ENCODE measurements at regions not wholly inside any gene's neighbourhood (a gene's known extent, or its start where the extent isn't known, plus 50 kb on each side); places are given as distances from the start of the nearest gene placed in this dataset.

DNA sequence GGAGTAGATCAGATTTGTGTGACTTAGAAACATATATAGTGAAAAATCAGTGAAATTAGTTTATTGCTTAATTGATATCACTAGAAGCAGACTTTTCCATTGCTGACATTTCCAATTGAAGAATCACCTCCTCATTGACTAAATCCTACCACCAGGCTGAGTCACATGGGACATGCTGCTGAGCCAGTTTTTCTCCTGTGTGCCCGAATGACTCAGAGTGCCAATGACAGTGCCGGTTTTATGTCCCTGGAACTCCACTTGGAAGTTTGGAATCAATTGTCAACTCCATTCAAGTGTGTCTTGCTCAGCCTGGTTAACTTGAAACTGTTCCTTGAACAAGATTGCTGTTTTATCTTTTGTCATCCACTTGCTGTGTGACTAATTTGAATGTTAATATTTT, 316.1 kb upstream of the PRDM1 start:
- no peak for TF ChIP-seq POLR2A (IDR thresholded peaks at IDR 0.05)
- H3K27ac ChIP-seq = no peak overlapping the region
- H3K4me3 ChIP-seq = no peak overlapping the region
- H3K9me3 ChIP-seq = no peaks in the 10 kb centered on the region
- H3K4me1 ChIP-seq = no peaks in the 10 kb centered on the region
- no peak for DNase-seq
- intact Hi-C loops (cut with DNase I; ENCODE audit: low total_unique reads) = no loop called here
- no peaks in the 10 kb centered on the region for H3K36me3 ChIP-seq
- no peaks in the 10 kb centered on the region for H3K27me3 ChIP-seq

GRCh38 chr6:105769197-105769596, 316.9 kb upstream of the PRDM1 start:
- H3K4me1 ChIP-seq = no peaks in the 10 kb centered on the region
- H3K4me3 ChIP-seq = no peak overlapping the region
- no peaks in the 10 kb centered on the region for H3K27me3 ChIP-seq
- H3K27ac ChIP-seq = no peak overlapping the region
- no peaks in the 10 kb centered on the region for H3K36me3 ChIP-seq
- intact Hi-C loops (cut with DNase I; ENCODE audit: low total_unique reads) = no loop called here
- H3K9me3 ChIP-seq = no peaks in the 10 kb centered on the region
- TF ChIP-seq, protein P1, sequence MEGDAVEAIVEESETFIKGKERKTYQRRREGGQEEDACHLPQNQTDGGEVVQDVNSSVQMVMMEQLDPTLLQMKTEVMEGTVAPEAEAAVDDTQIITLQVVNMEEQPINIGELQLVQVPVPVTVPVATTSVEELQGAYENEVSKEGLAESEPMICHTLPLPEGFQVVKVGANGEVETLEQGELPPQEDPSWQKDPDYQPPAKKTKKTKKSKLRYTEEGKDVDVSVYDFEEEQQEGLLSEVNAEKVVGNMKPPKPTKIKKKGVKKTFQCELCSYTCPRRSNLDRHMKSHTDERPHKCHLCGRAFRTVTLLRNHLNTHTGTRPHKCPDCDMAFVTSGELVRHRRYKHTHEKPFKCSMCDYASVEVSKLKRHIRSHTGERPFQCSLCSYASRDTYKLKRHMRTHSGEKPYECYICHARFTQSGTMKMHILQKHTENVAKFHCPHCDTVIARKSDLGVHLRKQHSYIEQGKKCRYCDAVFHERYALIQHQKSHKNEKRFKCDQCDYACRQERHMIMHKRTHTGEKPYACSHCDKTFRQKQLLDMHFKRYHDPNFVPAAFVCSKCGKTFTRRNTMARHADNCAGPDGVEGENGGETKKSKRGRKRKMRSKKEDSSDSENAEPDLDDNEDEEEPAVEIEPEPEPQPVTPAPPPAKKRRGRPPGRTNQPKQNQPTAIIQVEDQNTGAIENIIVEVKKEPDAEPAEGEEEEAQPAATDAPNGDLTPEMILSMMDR (IDR thresholded peaks at IDR 0.05) = no peak
- TF ChIP-seq POLR2A (IDR thresholded peaks at IDR 0.05) = no peak
- DNase-seq = no peak

DNA sequence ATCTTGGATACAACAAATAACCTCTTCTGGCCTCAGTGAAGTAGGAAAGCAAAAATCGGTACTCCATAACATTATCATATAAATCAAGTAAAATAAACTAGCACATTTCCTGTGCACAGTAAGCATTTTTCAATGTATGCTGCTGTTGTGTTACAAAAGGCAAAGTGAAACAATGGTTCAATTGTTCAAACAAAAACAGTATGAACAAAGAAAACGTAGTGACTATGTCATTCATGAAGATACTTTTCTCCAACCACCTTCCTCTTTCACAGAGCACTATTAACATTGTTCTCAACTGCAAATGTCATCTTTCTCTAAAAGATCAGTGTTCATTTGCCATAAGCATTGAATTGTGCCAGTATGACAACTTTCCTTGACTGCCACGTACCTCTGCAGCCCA, 318.6 kb upstream of the PRDM1 start:
- Histone ChIP-seq H3K4me1 (no peaks in the 10 kb centered on the region), H3K36me3 (no peaks in the 10 kb centered on the region), H3K27me3 (no peaks in the 10 kb centered on the region), H3K9me3 (no peaks in the 10 kb centered on the region), H3K4me3 (no peak overlapping the region), H3K27ac (no peak overlapping the region)
- DNase-seq = no peak
- no peak for TF ChIP-seq POLR2A (IDR thresholded peaks at IDR 0.05)
- TF ChIP-seq, protein P1 (IDR thresholded peaks at IDR 0.05) = no peak
- intact Hi-C loops (cut with DNase I; ENCODE audit: low total_unique reads) = no loop called here

GRCh38 chr6:105765239-105765638, 320.9 kb upstream of the PRDM1 start:
- H3K27me3 ChIP-seq = no peaks in the 10 kb centered on the region
- intact Hi-C loops (cut with DNase I; ENCODE audit: low total_unique reads) = no loop called here
- H3K4me3 ChIP-seq = no peak overlapping the region
- H3K4me1 ChIP-seq = no peaks in the 10 kb centered on the region
- H3K9me3 ChIP-seq = no peaks in the 10 kb centered on the region
- DNase-seq = no peak
- H3K27ac ChIP-seq = no peak overlapping the region
- TF ChIP-seq POLR2A (IDR thresholded peaks at IDR 0.05) = no peak
- TF ChIP-seq, protein P1 (IDR thresholded peaks at IDR 0.05) = no peak
- no peaks in the 10 kb centered on the region for H3K36me3 ChIP-seq

GRCh38 chr6:105764315-105764714, 321.8 kb upstream of the PRDM1 start:
- no peaks in the 10 kb centered on the region for H3K9me3 ChIP-seq
- H3K27me3 ChIP-seq = no peaks in the 10 kb centered on the region
- H3K4me3 ChIP-seq = no peak overlapping the region
- intact Hi-C loops (cut with DNase I; ENCODE audit: low total_unique reads) = no loop called here
- no peaks in the 10 kb centered on the region for H3K36me3 ChIP-seq
- no peak for DNase-seq
- no peaks in the 10 kb centered on the region for H3K4me1 ChIP-seq
- TF ChIP-seq, protein P1 (IDR thresholded peaks at IDR 0.05) = no peak
- TF ChIP-seq POLR2A (IDR thresholded peaks at IDR 0.05) = no peak
- no peak overlapping the region for H3K27ac ChIP-seq

GRCh38 chr6:105763866-105764265, 322.3 kb upstream of the PRDM1 start:
- no peak overlapping the region for H3K4me3 ChIP-seq

More at GRCh38 chr6:105763866-105764265, 322.3 kb upstream of the PRDM1 start:
- no peaks in the 10 kb centered on the region for H3K27me3 ChIP-seq
- no peak for DNase-seq
- no peaks in the 10 kb centered on the region for H3K4me1 ChIP-seq
- H3K9me3 ChIP-seq = no peaks in the 10 kb centered on the region
- no peak for TF ChIP-seq POLR2A (IDR thresholded peaks at IDR 0.05)
- TF ChIP-seq, protein P1 (IDR thresholded peaks at IDR 0.05) = no peak
- no peaks in the 10 kb centered on the region for H3K36me3 ChIP-seq
- H3K27ac ChIP-seq = no peak overlapping the region
- intact Hi-C loops (cut with DNase I; ENCODE audit: low total_unique reads) = no loop called here
